ENCODE measurements at regions not wholly inside any gene's neighbourhood (a gene's known extent, or its start where the extent isn't known, plus 50 kb on each side); places are given as distances from the start of the nearest gene placed in this dataset.

DNA sequence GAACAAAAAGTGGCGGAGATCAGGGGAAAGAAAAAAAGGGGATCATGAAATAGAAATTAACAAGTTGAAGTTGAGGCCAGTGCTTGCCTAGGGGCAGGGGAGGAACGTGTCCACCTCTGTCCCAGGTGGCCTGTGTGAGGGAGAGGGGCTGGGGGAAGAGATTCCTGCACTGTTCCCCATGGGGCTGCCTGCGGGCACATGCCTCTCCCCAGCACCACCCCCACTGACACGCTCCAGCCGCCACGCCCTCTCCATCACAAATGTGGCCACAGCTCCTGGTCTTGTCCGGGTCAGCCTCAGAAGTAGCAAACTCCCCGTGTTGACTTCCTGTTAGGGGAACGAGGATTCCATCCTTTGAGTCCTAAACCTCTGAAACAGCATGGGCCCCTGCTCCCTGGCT, 161.2 kb downstream of the GLI2 start:
- H3K27ac ChIP-seq = no peak overlapping the region
- WGBS, 3 donors = 61 to 77% (median 68%) methylated on average over 8 to 9 of the region's 9 CpGs
- peak in 1 of 2 donors; percentile 53 for DNase-seq

GRCh38 chr2:120897399-120897798, 161.7 kb downstream of the GLI2 start:
- TF ChIP-seq CTCF (IDR thresholded peaks at IDR 0.05) = no peak
- no peaks in the 10 kb centered on the region for H3K27me3 ChIP-seq (ENCODE audit: insufficient read depth in 3 of 3, low read length in 2 of 3)
- no peak overlapping the region for H3K4me3 ChIP-seq
- intact Hi-C loops (cut with DNase I) = no loop called here
- WGBS, 3 donors = 60 to 75% (median 65%) methylated on average over 2 of the region's 2 CpGs
- H3K4me1 ChIP-seq = peaks cover 31% of the 10 kb centered on the region
- DNase-seq (no peak), ATAC-seq (no peak)
- no peaks in the 10 kb centered on the region for H3K36me3 ChIP-seq (ENCODE audit: insufficient read depth in 1 of 2, low read depth in 1 of 2)
- H3K27ac ChIP-seq = no peak overlapping the region
- H3K9me3 ChIP-seq = no peaks in the 10 kb centered on the region

More for the DNA sequence above, 161.2 kb downstream of the GLI2 start:
- no peak for TF ChIP-seq CTCF (IDR thresholded peaks at IDR 0.05)
- Histone ChIP-seq H3K9me3 (no peaks in the 10 kb centered on the region), H3K27me3 (ENCODE audit: insufficient read depth in 3 of 3, low read length in 2 of 3) (no peaks in the 10 kb centered on the region), H3K4me1 (peaks cover 31% of the 10 kb centered on the region), H3K4me3 (no peak overlapping the region), H3K36me3 (ENCODE audit: insufficient read depth in 1 of 2, low read depth in 1 of 2) (no peaks in the 10 kb centered on the region)
- intact Hi-C loops (cut with DNase I) = no loop called here
- ATAC-seq = no peak

DNA sequence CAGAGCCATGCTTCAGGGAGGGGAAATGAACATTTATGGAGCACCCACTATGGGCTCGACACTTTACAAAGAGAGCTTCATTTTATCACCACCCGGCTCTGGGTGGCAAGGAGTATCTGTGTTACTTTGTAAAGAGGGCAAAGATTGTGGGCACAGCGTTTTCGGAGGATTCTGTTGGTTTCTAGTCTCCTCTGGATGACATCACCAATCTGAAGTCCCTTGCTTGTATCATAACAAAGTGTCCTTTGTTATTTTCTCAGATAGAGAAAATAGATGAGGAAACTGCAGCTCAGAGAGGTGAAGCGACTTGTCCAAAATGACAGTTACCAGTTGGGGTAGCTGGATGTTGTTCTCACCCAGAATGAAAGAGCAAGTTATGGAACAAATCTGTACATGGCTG, 162.8 kb downstream of the GLI2 start:
- no peak for TF ChIP-seq CTCF (IDR thresholded peaks at IDR 0.05)
- H3K27me3 ChIP-seq (ENCODE audit: insufficient read depth in 3 of 3, low read length in 2 of 3) = no peaks in the 10 kb centered on the region
- H3K27ac ChIP-seq = no peak overlapping the region
- no peak overlapping the region for H3K4me3 ChIP-seq
- no peak for ATAC-seq
- intact Hi-C loops (cut with DNase I) = no loop called here
- DNase-seq = peak in 1 of 2 donors; percentile 7
- no peaks in the 10 kb centered on the region for H3K9me3 ChIP-seq
- WGBS, 3 donors = 85 to 91% (median 91%) methylated on average over 5 of the region's 5 CpGs
- no peaks in the 10 kb centered on the region for H3K36me3 ChIP-seq (ENCODE audit: insufficient read depth in 1 of 2, low read depth in 1 of 2)
- peaks cover 21% of the 10 kb centered on the region for H3K4me1 ChIP-seq

- no peak overlapping the region for H3K4me3 ChIP-seq
- H3K36me3 ChIP-seq (ENCODE audit: insufficient read depth in 1 of 2, low read depth in 1 of 2) = no peaks in the 10 kb centered on the region
- 73 to 75% (median 74%) methylated on average over 18 of the region's 18 CpGs for WGBS, 3 donors
- no peaks in the 10 kb centered on the region for H3K9me3 ChIP-seq
- TF ChIP-seq CTCF (IDR thresholded peaks at IDR 0.05) = no peak
- no peaks in the 10 kb centered on the region for H3K27me3 ChIP-seq (ENCODE audit: insufficient read depth in 3 of 3, low read length in 2 of 3)
- H3K4me1 ChIP-seq = peaks cover 15% of the 10 kb centered on the region
- DNase-seq (peak in 1 of 2 donors; percentile 55), ATAC-seq (peak in 1 of 4 donors; percentile 17)
- intact Hi-C loops (cut with DNase I) = no loop called here
- H3K27ac ChIP-seq = no peak overlapping the region
Observed at GRCh38 chr2:120898961-120899750, 163.5 kb downstream of the GLI2 start.

DNA sequence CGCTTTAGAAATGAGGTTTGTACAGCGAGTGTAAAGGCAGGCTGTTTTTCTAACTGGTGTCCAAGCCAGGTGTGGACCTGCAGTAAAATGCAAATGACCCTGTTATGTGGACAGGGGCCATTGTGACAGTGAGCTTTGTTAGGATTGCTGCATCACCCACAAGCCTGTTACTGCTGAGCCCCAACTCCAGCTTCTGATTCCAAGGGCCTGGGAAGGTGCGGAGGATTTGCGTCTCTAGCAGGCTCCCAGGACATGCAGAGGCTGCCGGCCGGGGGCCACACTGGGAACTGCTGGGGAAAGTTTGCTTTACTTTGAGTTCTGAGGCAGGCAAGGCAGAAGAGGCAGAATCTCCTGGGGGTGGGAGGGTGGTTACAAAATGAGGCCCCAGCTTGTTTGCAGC, 164.1 kb downstream of the GLI2 start:
- no peaks in the 10 kb centered on the region for H3K27me3 ChIP-seq (ENCODE audit: insufficient read depth in 3 of 3, low read length in 2 of 3)
- peaks cover 13% of the 10 kb centered on the region for H3K4me1 ChIP-seq
- no peaks in the 10 kb centered on the region for H3K36me3 ChIP-seq (ENCODE audit: insufficient read depth in 1 of 2, low read depth in 1 of 2)
- H3K4me3 ChIP-seq = no peak overlapping the region
- 87 to 89% (median 88%) methylated on average over 6 of the region's 6 CpGs for WGBS, 3 donors
- intact Hi-C loops (cut with DNase I) = no loop called here
- no peak for ATAC-seq
- no peak overlapping the region for H3K27ac ChIP-seq
- DNase-seq = peak in 1 of 2 donors; percentile 27
- no peak for TF ChIP-seq CTCF (IDR thresholded peaks at IDR 0.05)
- no peaks in the 10 kb centered on the region for H3K9me3 ChIP-seq

All from psoas muscle (tissue), 7 donors.